HEK293 (cell line): ENCODE measurements at regions not wholly inside any gene's neighbourhood (a gene's known extent, or its start where the extent isn't known, plus 50 kb on each side); places are given as distances from the start of the nearest gene placed in this dataset.

Source experiments
- CTCF ChIA-PET: fragments of 350-600 bp; formaldehyde crosslinking; extraction: SDS; loops from one replicate; lab custom pipeline; 2021; ENCODE audit warnings: antibody characterized with exemption; lab: Yijun Ruan, JAX
- POLR2A ChIA-PET: fragments of 300-600 bp; formaldehyde crosslinking; extraction: SDS; loops from one replicate; lab custom pipeline; 2020; ENCODE audit warnings: antibody characterized with exemption, inconsistent platforms; lab: Yijun Ruan, JAX
- H3K27ac ChIP-seq: fragments of 200-500 bp; sonication (Bioruptor generic); 2 replicates; pipeline ENCODE4 v1.5.1; 2014; ENCODE audit warnings: low read depth, low read length, control low read depth, inconsistent platforms; ENCODE audit errors: extremely low read depth
- H3K36me3 ChIP-seq, 2 experiments: fragments of 200-500 bp in 1 of 2; sonication (Bioruptor generic) in 1 of 2; 1 replicate in 1 of 2; 2 replicates in 1 of 2; pipeline ENCODE4 v1.5.1; 2014 to 2017; ENCODE audit warnings: inconsistent platforms in 2 of 2, low read length in 2 of 2; ENCODE audit not compliant: control insufficient read depth in 2 of 2, insufficient read depth in 1 of 2
- H3K4me1 ChIP-seq: fragments of 200-500 bp; sonication (Bioruptor generic); 2 replicates; pipeline ENCODE4 v1.5.1; 2014; ENCODE audit warnings: mild to moderate bottlenecking, low read length, inconsistent platforms; ENCODE audit not compliant: control insufficient read depth, insufficient read depth
- H3K4me3 ChIP-seq: 2 replicates; pipeline ENCODE4 v1.5.1; 2011; ENCODE audit warnings: low read depth, mild to moderate bottlenecking, control low read depth, low read length, moderate library complexity
- H3K9me3 ChIP-seq: fragments of 200-500 bp; sonication (Bioruptor generic); 2 replicates; pipeline ENCODE4 v1.5.1; 2014; ENCODE audit warnings: low read depth, low read length, inconsistent platforms; ENCODE audit not compliant: control insufficient read depth, insufficient read depth
- ATF2 ChIP-seq: fragments of 450-650 bp; formaldehyde crosslinking; IDR thresholded peaks from 2 replicates; pipeline ENCODE4 v1.5.1; 2016; ENCODE audit warnings: missing biosample characterization, missing genetic modification characterization, low read depth
- INSM2 ChIP-seq: fragments of 450-650 bp; formaldehyde crosslinking; IDR thresholded peaks from 2 replicates; pipeline ENCODE4 v1.5.1; 2016; ENCODE audit warnings: missing biosample characterization, missing genetic modification characterization
- KLF1 ChIP-seq: fragments of 450-650 bp; formaldehyde crosslinking; IDR thresholded peaks from 2 replicates; pipeline ENCODE4 v1.5.1; 2016; ENCODE audit warnings: missing biosample characterization, missing genetic modification characterization
- KLF10 ChIP-seq: fragments of 450-650 bp; IDR thresholded peaks from 2 replicates; pipeline ENCODE4 v1.5.1; 2018; ENCODE audit warnings: missing biosample characterization, mild to moderate bottlenecking, missing genetic modification characterization
- KLF8 ChIP-seq: fragments of 450-650 bp; formaldehyde crosslinking; IDR thresholded peaks from 2 replicates; pipeline ENCODE4 v1.5.1; 2016; ENCODE audit warnings: missing biosample characterization, missing genetic modification characterization
- PRDM4 ChIP-seq: fragments of 450-650 bp; formaldehyde crosslinking; IDR thresholded peaks from 2 replicates; pipeline ENCODE4 v1.5.1; 2017; ENCODE audit warnings: missing biosample characterization, missing genetic modification characterization
- TSHZ1 ChIP-seq: fragments of 450-650 bp; formaldehyde crosslinking; IDR thresholded peaks from 2 replicates; pipeline ENCODE4 v1.5.1; 2016; ENCODE audit warnings: missing biosample characterization, missing genetic modification characterization, borderline replicate concordance
- ZBTB20 ChIP-seq: fragments of 450-650 bp; formaldehyde crosslinking; IDR thresholded peaks from 2 replicates; pipeline ENCODE4 v1.5.1; 2016; ENCODE audit warnings: missing biosample characterization, missing genetic modification characterization
- ZFP41 ChIP-seq: fragments of 450-650 bp; formaldehyde crosslinking; IDR thresholded peaks from 2 replicates; pipeline ENCODE4 v1.5.1; 2016; ENCODE audit warnings: missing biosample characterization, missing genetic modification characterization, borderline replicate concordance
- ZNF157 ChIP-seq: fragments of 450-650 bp; formaldehyde crosslinking; IDR thresholded peaks from 2 replicates; pipeline ENCODE4 v1.5.1; 2016; ENCODE audit warnings: missing biosample characterization, missing genetic modification characterization
- ZNF19 ChIP-seq: fragments of 450-650 bp; formaldehyde crosslinking; IDR thresholded peaks from 2 replicates; pipeline ENCODE4; 2016; ENCODE audit warnings: missing biosample characterization, missing genetic modification characterization, low read depth
- ZNF274 ChIP-seq, 2 experiments: fragments of 200-500 bp in 1 of 2; fragments of 450-650 bp in 1 of 2; sonication (Bioruptor generic) in 1 of 2; formaldehyde crosslinking in 1 of 2; IDR thresholded peaks; 2 replicates each; pipeline versions ENCODE4 v1.5.1 to v1.6.1; 2014 to 2016; ENCODE audit warnings: borderline replicate concordance in 1 of 2, inconsistent platforms in 1 of 2, low read length in 1 of 2, missing biosample characterization in 1 of 2, missing genetic modification characterization in 1 of 2
- ZNF48 ChIP-seq: fragments of 450-650 bp; formaldehyde crosslinking; IDR thresholded peaks from 2 replicates; pipeline ENCODE4 v1.5.1; 2016; ENCODE audit warnings: missing biosample characterization, missing genetic modification characterization
- ZNF548 ChIP-seq: fragments of 450-650 bp; formaldehyde crosslinking; IDR thresholded peaks from 2 replicates; pipeline ENCODE4 v1.5.1; 2016; ENCODE audit warnings: missing biosample characterization, missing genetic modification characterization
- ZNF692 ChIP-seq: fragments of 450-650 bp; formaldehyde crosslinking; IDR thresholded peaks from 2 replicates; pipeline ENCODE4 v1.5.1; 2016; ENCODE audit warnings: missing biosample characterization, missing genetic modification characterization
- ZNF792 ChIP-seq: fragments of 450-650 bp; formaldehyde crosslinking; IDR thresholded peaks from 2 replicates; pipeline ENCODE4 v1.5.1; 2016; ENCODE audit warnings: missing biosample characterization, missing genetic modification characterization

GRCh38 chr2:58398406-58398805, 157.3 kb upstream of the FANCL start:
- POLR2A ChIA-PET: no interaction called here
- CTCF ChIA-PET: interaction anchor here (1.0 kb wide), 1 partner anchor 23 kb away, joined by 3 read pairs; no protein-coding TSS in a partner anchor
- Histone ChIP-seq H3K27ac (no peak overlapping the region), H3K9me3 (no peaks in the 10 kb centered on the region), H3K36me3 (no peaks in the 10 kb centered on the region), H3K4me1 (no peaks in the 10 kb centered on the region), H3K4me3 (no peak overlapping the region)
- TF ChIP-seq ZBTB20 (tag by site-specific recombination) (no peak), ZNF548 (tag by site-specific recombination) (no peak), ZNF48 (tag by site-specific recombination) (no peak), INSM2 (tag by site-specific recombination) (no peak), ATF2 (no peak), TSHZ1 (tag by site-specific recombination) (no peak), KLF8 (tag by site-specific recombination) (no peak), ZNF792 (no peak), KLF1 (tag by site-specific recombination) (no peak), ZNF19 (no peak), ZFP41 (tag by site-specific recombination) (no peak), ZNF157 (tag by site-specific recombination) (no peak), KLF10 (no peak), ZNF692 (tag by site-specific recombination) (no peak), PRDM4 (tag by site-specific recombination) (no peak), ZNF274 (IDR thresholded peaks at IDR 0.05; ENCODE audit: low read length) (no peak), ZNF274 (tag by site-specific recombination; IDR thresholded peaks at IDR 0.05; ENCODE audit: borderline replicate concordance) (no peak)
